CD14-positive monocyte (primary cell): ENCODE measurements at regions not wholly inside any gene's neighbourhood (a gene's known extent, or its start where the extent isn't known, plus 50 kb on each side); places are given as distances from the start of the nearest gene placed in this dataset.

Experiments
- DNase-seq, 3 donors: peaks; one replicate each; pipeline ENCODE4 v3.0.0-alpha.2; 2011 to 2022
- H2AFZ ChIP-seq: 2 replicates; pipeline ENCODE4 v1.6.0; 2012; ENCODE audit warnings: mild to moderate bottlenecking, low read depth, low read length, inconsistent platforms; ENCODE audit not compliant: insufficient read depth, poor library complexity, severe bottlenecking
- H3K27ac ChIP-seq, 2 donors: 1 replicate in 1 of 2; 2 replicates in 1 of 2; pipeline ENCODE4 v1.5.1; 2012 to 2013; ENCODE audit warnings: low read length in 2 of 2, control low read depth in 1 of 2, inconsistent platforms in 1 of 2, low read depth in 1 of 2, mild to moderate bottlenecking in 1 of 2
- H3K27me3 ChIP-seq, 2 donors: one replicate each; pipeline versions ENCODE4 v1.6.0 to v1.6.1; 2011 to 2013; ENCODE audit warnings: low read length in 2 of 2; ENCODE audit not compliant: control insufficient read depth in 2 of 2, insufficient read depth in 2 of 2
- H3K36me3 ChIP-seq, 2 donors: replicated peaks in 1 of 2; 1 replicate in 1 of 2; 2 replicates in 1 of 2; pipeline versions ENCODE4 v1.5.1 to v1.6.1; 2012 to 2013; ENCODE audit warnings: low read length in 2 of 2, control low read depth in 1 of 2, inconsistent platforms in 1 of 2, mild to moderate bottlenecking in 1 of 2; ENCODE audit not compliant: insufficient read depth in 2 of 2, control insufficient read depth in 1 of 2
- H3K4me1 ChIP-seq, 2 donors: 1 replicate in 1 of 2; 2 replicates in 1 of 2; pipeline versions ENCODE4 v1.5.1 to v1.6.1; 2012 to 2013; ENCODE audit warnings: low read length in 2 of 2, control low read depth in 1 of 2, inconsistent platforms in 1 of 2, mild to moderate bottlenecking in 1 of 2, moderate library complexity in 1 of 2; ENCODE audit not compliant: insufficient read depth in 2 of 2, control insufficient read depth in 1 of 2
- H3K4me2 ChIP-seq: replicated peaks from 2 replicates; pipeline ENCODE3; 2012; ENCODE audit warnings: low read length, moderate library complexity, mild to moderate bottlenecking; ENCODE audit not compliant: poor library complexity, severe bottlenecking; ENCODE audit errors: extremely low read depth
- H3K4me3 ChIP-seq, 3 experiments: fragments of 200-600 bp in 1 of 3; sonication (generic) in 1 of 3; replicated peaks in 1 of 3; 1 replicate in 2 of 3; 2 replicates in 1 of 3; pipeline ENCODE4 v1.5.1; 2011 to 2013; ENCODE audit warnings: low read length in 3 of 3, mild to moderate bottlenecking in 3 of 3, control low read depth in 2 of 3, low read depth in 2 of 3, inconsistent platforms in 1 of 3, moderate library complexity in 1 of 3
- H3K79me2 ChIP-seq: 2 replicates; pipeline ENCODE4 v1.6.0; 2012; ENCODE audit warnings: mild to moderate bottlenecking, control low read depth, inconsistent platforms, low read length, moderate library complexity; ENCODE audit not compliant: insufficient read depth
- H3K9ac ChIP-seq: 2 replicates; pipeline ENCODE4 v1.6.0; 2017; ENCODE audit warnings: low read length, mild to moderate bottlenecking; ENCODE audit not compliant: insufficient read depth, poor library complexity, severe bottlenecking
- H3K9me3 ChIP-seq, 2 donors: replicated peaks in 1 of 2; 1 replicate in 1 of 2; 2 replicates in 1 of 2; pipeline versions ENCODE4 v1.5.1 to v1.6.1; 2012 to 2013; ENCODE audit warnings: low read length in 2 of 2, control low read depth in 1 of 2; ENCODE audit not compliant: control insufficient read depth in 1 of 2, insufficient read depth in 1 of 2
- H4K20me1 ChIP-seq: 2 replicates; pipeline ENCODE4 v1.6.0; 2012; ENCODE audit warnings: mild to moderate bottlenecking, low read length, control low read depth, moderate library complexity; ENCODE audit not compliant: insufficient read depth
- H3K27ac Mint-ChIP-seq, 7 donors: one replicate each; pipeline ENCODE4 v1.8.0; 2020; ENCODE audit warnings: mild to moderate bottlenecking in 7 of 7, mixed read lengths in 7 of 7, moderate library complexity in 6 of 7, inconsistent platforms in 2 of 7
- H3K27me3 Mint-ChIP-seq, 3 donors: one replicate each; pipeline ENCODE4 v1.8.0; 2021 to 2022; ENCODE audit warnings: low read depth in 3 of 3, mild to moderate bottlenecking in 3 of 3, mixed read lengths in 3 of 3, moderate library complexity in 3 of 3, inconsistent platforms in 1 of 3
- H3K36me3 Mint-ChIP-seq, 2 donors: one replicate each; pipeline ENCODE4 v1.8.0; 2020; ENCODE audit warnings: mixed read lengths in 2 of 2, inconsistent platforms in 1 of 2, mild to moderate bottlenecking in 1 of 2
- H3K4me1 Mint-ChIP-seq: one replicate; pipeline ENCODE4 v1.8.0; 2020; ENCODE audit warnings: mild to moderate bottlenecking, mixed read lengths
- H3K4me3 Mint-ChIP-seq, 2 donors: one replicate each; pipeline ENCODE4 v1.8.0; 2020; ENCODE audit warnings: mild to moderate bottlenecking in 2 of 2, mixed read lengths in 2 of 2, moderate library complexity in 1 of 2
- H3K9me3 Mint-ChIP-seq, 7 donors: one replicate each; pipeline ENCODE4 v1.8.0; 2020 to 2022; ENCODE audit warnings: mixed read lengths in 7 of 7, mild to moderate bottlenecking in 6 of 7, moderate library complexity in 6 of 7, inconsistent platforms in 2 of 7
- WGBS: methylation state at CpG from one replicate; pipeline ENCODE4 v1.1.5; 2013; ENCODE audit warnings: missing lambda C conversion rate; ENCODE audit not compliant: insufficient coverage; 5-methylcytosine and 5-hydroxymethylcytosine counted together
- intact Hi-C, 2 donors: fragments of 100-400 bp; cut with micrococcal nuclease; formaldehyde crosslinking; loops; one replicate each; pipeline versions ENCODE4 v1.15.0 to v1.15.1; 2023
- TF ChIP-seq, protein P1 (sequence below): fragments of 200-600 bp; IDR thresholded peaks from one replicate; pipeline ENCODE4 v1.8.0; 2022; ENCODE audit warnings: antibody characterized with exemption, mild to moderate bottlenecking

DNA sequence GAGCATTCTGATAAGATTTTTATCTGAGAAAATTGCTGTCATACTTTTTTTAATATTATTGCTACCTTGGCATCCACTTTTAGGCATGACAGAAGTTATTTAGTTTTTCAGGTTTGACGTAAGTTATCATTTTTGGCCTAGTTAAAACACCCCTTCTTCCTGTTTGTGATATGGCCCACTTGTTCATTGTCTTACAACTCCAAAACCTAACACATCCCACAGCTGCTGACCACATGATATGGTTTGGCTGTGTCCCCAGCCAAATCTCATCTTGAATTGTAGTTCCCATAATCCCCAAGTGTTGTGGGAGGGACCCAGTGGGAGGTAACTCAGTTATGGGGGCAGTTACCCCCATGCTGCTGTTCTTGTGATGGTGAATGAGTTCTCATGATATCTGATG is 388.1 kb downstream of the SLC4A3 start:
- Mint-ChIP-seq H3K9me3 (peaks cover 2 to 9% (median 4%) of the 10 kb centered on the region in 7 donors), H3K4me3 (no peak overlapping the region), H3K27ac (no peak overlapping the region), H3K36me3 (no peaks in the 10 kb centered on the region), H3K27me3 (no peaks in the 10 kb centered on the region), H3K4me1 (no peaks in the 10 kb centered on the region)
- no peaks in the 10 kb centered on the region for H3K27me3 ChIP-seq
- WGBS: no CpG with 5 or more reads among the region's 1 CpG
- H2AFZ ChIP-seq: no peak overlapping the region
- no peak overlapping the region for H3K4me2 ChIP-seq
- no peaks in the 10 kb centered on the region for H3K79me2 ChIP-seq
- intact Hi-C loops: no loop called here
- no peak overlapping the region for H3K9ac ChIP-seq
- no peak overlapping the region for H3K27ac ChIP-seq
- no peak overlapping the region for H3K4me3 ChIP-seq
- H4K20me1 ChIP-seq: no peaks in the 10 kb centered on the region
- peaks cover 0 to 3% of the 10 kb centered on the region in 2 donors for H3K9me3 ChIP-seq
- no peak for DNase-seq
- no peaks in the 10 kb centered on the region for H3K4me1 ChIP-seq
- no peaks in the 10 kb centered on the region for H3K36me3 ChIP-seq
- TF ChIP-seq, protein P1, sequence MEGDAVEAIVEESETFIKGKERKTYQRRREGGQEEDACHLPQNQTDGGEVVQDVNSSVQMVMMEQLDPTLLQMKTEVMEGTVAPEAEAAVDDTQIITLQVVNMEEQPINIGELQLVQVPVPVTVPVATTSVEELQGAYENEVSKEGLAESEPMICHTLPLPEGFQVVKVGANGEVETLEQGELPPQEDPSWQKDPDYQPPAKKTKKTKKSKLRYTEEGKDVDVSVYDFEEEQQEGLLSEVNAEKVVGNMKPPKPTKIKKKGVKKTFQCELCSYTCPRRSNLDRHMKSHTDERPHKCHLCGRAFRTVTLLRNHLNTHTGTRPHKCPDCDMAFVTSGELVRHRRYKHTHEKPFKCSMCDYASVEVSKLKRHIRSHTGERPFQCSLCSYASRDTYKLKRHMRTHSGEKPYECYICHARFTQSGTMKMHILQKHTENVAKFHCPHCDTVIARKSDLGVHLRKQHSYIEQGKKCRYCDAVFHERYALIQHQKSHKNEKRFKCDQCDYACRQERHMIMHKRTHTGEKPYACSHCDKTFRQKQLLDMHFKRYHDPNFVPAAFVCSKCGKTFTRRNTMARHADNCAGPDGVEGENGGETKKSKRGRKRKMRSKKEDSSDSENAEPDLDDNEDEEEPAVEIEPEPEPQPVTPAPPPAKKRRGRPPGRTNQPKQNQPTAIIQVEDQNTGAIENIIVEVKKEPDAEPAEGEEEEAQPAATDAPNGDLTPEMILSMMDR: no peak

DNA sequence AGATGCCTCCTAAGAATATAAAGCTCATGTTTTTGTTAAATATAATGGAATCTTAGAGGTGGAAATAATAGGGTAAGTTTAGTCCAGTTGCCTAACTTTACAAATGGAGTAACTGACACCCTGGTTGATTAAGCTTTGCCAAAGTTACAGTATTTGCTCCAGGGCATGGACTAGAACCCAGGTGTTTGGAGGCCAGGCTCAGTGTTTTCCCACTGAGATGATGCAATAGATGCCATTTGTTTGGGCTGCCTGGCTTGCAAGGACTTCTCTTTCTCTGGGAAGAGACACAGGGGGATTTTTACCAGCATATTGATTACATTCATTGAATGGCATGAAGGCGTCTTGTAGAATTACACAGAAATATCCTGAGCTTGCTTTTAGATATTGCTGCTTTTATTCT is 397.8 kb downstream of the SLC4A3 start:
- Histone ChIP-seq H3K4me2 (no peak overlapping the region), H3K4me3 (no peak overlapping the region), H3K79me2 (no peaks in the 10 kb centered on the region), H3K9ac (no peak overlapping the region), H3K36me3 (no peaks in the 10 kb centered on the region), H3K4me1 (no peaks in the 10 kb centered on the region), H3K27ac (no peak overlapping the region), H3K9me3 (peaks cover 0 to 7% of the 10 kb centered on the region in 2 donors), H2AFZ (no peak overlapping the region), H4K20me1 (no peaks in the 10 kb centered on the region), H3K27me3 (no peaks in the 10 kb centered on the region)
- DNase-seq: no peak
- Mint-ChIP-seq H3K27ac (no peak overlapping the region), H3K27me3 (peaks cover 0 to 2% (median 0%) of the 10 kb centered on the region in 3 donors), H3K4me1 (no peaks in the 10 kb centered on the region), H3K4me3 (no peak overlapping the region), H3K36me3 (no peaks in the 10 kb centered on the region), H3K9me3 (peaks cover 0 to 14% (median 5%) of the 10 kb centered on the region in 7 donors)
- TF ChIP-seq, protein P1: no peak
- intact Hi-C loops: no loop called here
- no CpG with 5 or more reads among the region's 1 CpG for WGBS
